PC-3 (cell line): ENCODE measurements at regions not wholly inside any gene's neighbourhood (a gene's known extent, or its start where the extent isn't known, plus 50 kb on each side); places are given as distances from the start of the nearest gene placed in this dataset.

Experiments used
- ATAC-seq: fragments of 200-7000 bp; cut with Tn5 transposase; 2 replicates; pipeline ENCODE4 v1.9.1; 2020; ENCODE audit warnings: mild to moderate bottlenecking, moderate library complexity
- BruUV-seq: library from RNA; stranded (reverse); fragments of 400-500 nt; replicated peaks from 2 replicates; lab custom pipeline; 2021; lab: Mats Ljungman, UMichigan
- CTCF ChIA-PET: fragments of 300-600 bp; sonication (Branson Sonifier 250); formaldehyde crosslinking; loops from one replicate; lab custom pipeline; 2022; ENCODE audit warnings: antibody characterized with exemption; lab: Charles Lee
- POLR2A ChIA-PET: fragments of 300-600 bp; sonication (Branson Sonifier 250); formaldehyde crosslinking; loops from one replicate; lab custom pipeline; 2022; ENCODE audit warnings: antibody characterized with exemption; ENCODE audit not compliant: unreplicated experiment; lab: Charles Lee
- DNase-seq: peaks from one replicate; pipeline ENCODE4 v3.0.0-alpha.2; 2015
- H2AFZ ChIP-seq: fragments of 300-600 bp; sonication (generic); 2 replicates; pipeline ENCODE4 v1.6.0; 2016; ENCODE audit warnings: antibody characterized with exemption, low read length
- H3F3A ChIP-seq: fragments of 300-600 bp; sonication (generic); one replicate; pipeline ENCODE4 v1.6.0; 2017; ENCODE audit warnings: antibody characterized with exemption, low read length, control low read depth, mild to moderate bottlenecking; ENCODE audit not compliant: unreplicated experiment
- H3K27ac ChIP-seq: fragments of 300-600 bp; sonication (generic); 2 replicates; pipeline ENCODE4 v1.5.1; 2016; ENCODE audit warnings: mild to moderate bottlenecking, low read length
- H3K27me3 ChIP-seq: fragments of 300-600 bp; sonication (generic); 2 replicates; pipeline ENCODE4 v1.6.1; 2016; ENCODE audit warnings: low read length, mixed read lengths
- H3K36me3 ChIP-seq: fragments of 300-600 bp; sonication (generic); 2 replicates; pipeline ENCODE4 v1.6.1; 2016; ENCODE audit warnings: low read depth, mixed run types, low read length, mixed read lengths
- H3K4me1 ChIP-seq: fragments of 300-600 bp; sonication (generic); 2 replicates; pipeline ENCODE4 v1.5.1; 2016; ENCODE audit warnings: low read length; ENCODE audit not compliant: insufficient read depth
- H3K4me2 ChIP-seq: fragments of 300-600 bp; sonication (generic); 2 replicates; pipeline ENCODE4 v1.6.0; 2016; ENCODE audit warnings: low read length
- H3K4me3 ChIP-seq: fragments of 300-600 bp; sonication (generic); 2 replicates; pipeline ENCODE4 v1.5.1; 2016; ENCODE audit warnings: mild to moderate bottlenecking, low read length, mixed read lengths
- H3K79me2 ChIP-seq: fragments of 300-600 bp; sonication (generic); 2 replicates; pipeline ENCODE4 v1.6.1; 2017; ENCODE audit warnings: low read length, mixed read lengths
- H3K9ac ChIP-seq: fragments of 300-600 bp; sonication (generic); 2 replicates; pipeline ENCODE4 v1.6.0; 2016; ENCODE audit warnings: mild to moderate bottlenecking, low read length
- H3K9me2 ChIP-seq: fragments of 300-600 bp; sonication (generic); replicated peaks from 2 replicates; pipeline ENCODE4 v1.6.1; 2016; ENCODE audit warnings: mixed run types, low read length, mixed read lengths
- H3K9me3 ChIP-seq: fragments of 300-600 bp; sonication (generic); 2 replicates; pipeline ENCODE4 v1.6.1; 2016; ENCODE audit warnings: low read length, mixed read lengths
- H4K20me1 ChIP-seq: fragments of 300-600 bp; sonication (generic); 2 replicates; pipeline ENCODE4 v1.6.1; 2016; ENCODE audit warnings: low read length, mixed read lengths
- CTCF ChIP-seq: fragments of 300-600 bp; sonication (generic); conservative IDR thresholded peaks from 2 replicates; pipeline ENCODE4 v1.5.1; 2017; ENCODE audit warnings: antibody characterized with exemption, low read depth, mild to moderate bottlenecking, low read length
- EZH2 ChIP-seq: fragments of 300-600 bp; sonication (generic); IDR thresholded peaks from one replicate; pipeline ENCODE4 v1.6.1; 2017; ENCODE audit warnings: antibody characterized with exemption, mild to moderate bottlenecking, low read length; ENCODE audit not compliant: unreplicated experiment
- EZH2phosphoT487 ChIP-seq: fragments of 300-600 bp; sonication (generic); IDR thresholded peaks from 2 replicates; pipeline ENCODE4 v1.6.1; 2018; ENCODE audit warnings: mild to moderate bottlenecking, antibody characterized with exemption, low read length, borderline replicate concordance
- intact Hi-C: fragments of 100-400 bp; cut with micrococcal nuclease; formaldehyde crosslinking; loops from 2 replicates; pipeline ENCODE4 v1.9.0; 2023

GRCh38 chr1:217138799-217139466, 415.7 kb upstream of the ESRRG start:
- H3K9ac ChIP-seq: no peak overlapping the region
- no peaks in the 10 kb centered on the region for H3F3A ChIP-seq
- no peak overlapping the region for H2AFZ ChIP-seq
- TF ChIP-seq EZH2phosphoT487: no peak
- no peak for TF ChIP-seq EZH2
- no peak for TF ChIP-seq CTCF
- no peak overlapping the region for H3K4me3 ChIP-seq
- H3K4me1 ChIP-seq: no peaks in the 10 kb centered on the region; the same call in 1 of the 2 replicates
- H3K9me3 ChIP-seq: no peaks in the 10 kb centered on the region
- no peak overlapping the region for H3K27ac ChIP-seq
- intact Hi-C loops: no loop called here
- no peaks in the 10 kb centered on the region for H3K9me2 ChIP-seq
- ChIA-PET CTCF (no interaction called here), POLR2A (no interaction called here)
- BruUV-seq: no TSS peak
- no peaks in the 10 kb centered on the region for H3K79me2 ChIP-seq
- H3K27me3 ChIP-seq: peaks cover 18% of the 10 kb centered on the region; the same call in 1 of the 2 replicates
- no peak for DNase-seq
- H3K4me2 ChIP-seq: no peak overlapping the region
- H4K20me1 ChIP-seq: no peaks in the 10 kb centered on the region
- ATAC-seq: no peak
- H3K36me3 ChIP-seq: no peaks in the 10 kb centered on the region

GRCh38 chr1:217138173-217138765, 415.0 kb upstream of the ESRRG start:
- peaks cover 19% of the 10 kb centered on the region; the same call in 1 of the 2 replicates for H3K27me3 ChIP-seq
- H3K9ac ChIP-seq: no peak overlapping the region
- TF ChIP-seq EZH2phosphoT487: no peak
- no peak for TF ChIP-seq CTCF
- TF ChIP-seq EZH2: no peak
- H2AFZ ChIP-seq: no peak overlapping the region
- no peaks in the 10 kb centered on the region; the same call in 1 of the 2 replicates for H3K4me1 ChIP-seq
- ATAC-seq (no peak), DNase-seq (no peak)
- H3F3A ChIP-seq: no peaks in the 10 kb centered on the region
- intact Hi-C loops: no loop called here
- H3K9me2 ChIP-seq: no peaks in the 10 kb centered on the region
- ChIA-PET POLR2A (no interaction called here), CTCF (no interaction called here)
- no peaks in the 10 kb centered on the region for H3K9me3 ChIP-seq
- BruUV-seq: no TSS peak
- H3K27ac ChIP-seq: no peak overlapping the region
- H3K79me2 ChIP-seq: no peaks in the 10 kb centered on the region
- H3K4me3 ChIP-seq: no peak overlapping the region
- no peaks in the 10 kb centered on the region for H3K36me3 ChIP-seq
- no peaks in the 10 kb centered on the region for H4K20me1 ChIP-seq
- no peak overlapping the region for H3K4me2 ChIP-seq
